Keratinocyte (primary cell): ENCODE measurements at regions not wholly inside any gene's neighbourhood (a gene's known extent, or its start where the extent isn't known, plus 50 kb on each side); places are given as distances from the start of the nearest gene placed in this dataset.

Source experiments
- DNase-seq: peaks from one replicate; pipeline ENCODE4 v3.0.0-alpha.2; 2011; ENCODE audit warnings: low read depth, missing footprints, low spot score
- FAIRE-seq: peaks from 2 replicates; lab custom pipeline; 2011; peaks lifted over from hg19 to GRCh38; lab: Jason Lieb, UNC
- H2AFZ ChIP-seq: 2 replicates; pipeline ENCODE4 v1.6.0; 2012; ENCODE audit warnings: low read length, control low read depth, inconsistent platforms; ENCODE audit not compliant: control insufficient read depth
- H3K27ac ChIP-seq: 2 replicates; pipeline ENCODE4 v1.5.1; 2011; ENCODE audit warnings: low read length; ENCODE audit not compliant: control insufficient read depth, insufficient read depth
- H3K27me3 ChIP-seq: 3 replicates; pipeline ENCODE4 v1.6.0; 2011; ENCODE audit warnings: low read length; ENCODE audit not compliant: control insufficient read depth, insufficient read depth; ENCODE audit errors: extremely low read depth
- H3K36me3 ChIP-seq, 2 experiments: 2 replicates in 1 of 2; 3 replicates in 1 of 2; pipeline ENCODE4 v1.5.1; 2011; ENCODE audit warnings: low read length in 2 of 2, mild to moderate bottlenecking in 1 of 2; ENCODE audit not compliant: control insufficient read depth in 2 of 2, insufficient read depth in 2 of 2; ENCODE audit errors: extremely low read depth in 1 of 2
- H3K4me1 ChIP-seq: 3 replicates; pipeline ENCODE4 v1.5.1; 2011; ENCODE audit warnings: low read length; ENCODE audit not compliant: control insufficient read depth, insufficient read depth; ENCODE audit errors: extremely low read depth
- H3K4me2 ChIP-seq: 3 replicates; pipeline ENCODE4 v1.6.0; 2011; ENCODE audit warnings: low read depth, low read length; ENCODE audit not compliant: control insufficient read depth, insufficient read depth; ENCODE audit errors: extremely low read depth
- H3K4me3 ChIP-seq, 3 experiments: fragments of 200-600 bp in 1 of 3; sonication (generic) in 1 of 3; 2 replicates in 2 of 3; 3 replicates in 1 of 3; pipeline ENCODE4 v1.5.1; 2011 to 2016; ENCODE audit warnings: low read length in 3 of 3, mild to moderate bottlenecking in 3 of 3, control low read depth in 2 of 3, inconsistent platforms in 1 of 3, low read depth in 1 of 3, mixed read lengths in 1 of 3, mixed run types in 1 of 3, moderate library complexity in 1 of 3; ENCODE audit not compliant: control insufficient read depth in 2 of 3, insufficient read depth in 2 of 3; ENCODE audit errors: extremely low read depth in 1 of 3
- H3K79me2 ChIP-seq: 2 replicates; pipeline ENCODE4 v1.6.0; 2012; ENCODE audit warnings: low read length; ENCODE audit not compliant: control insufficient read depth, insufficient read depth
- H3K9ac ChIP-seq: 3 replicates; pipeline ENCODE4 v1.6.0; 2011; ENCODE audit warnings: low read length; ENCODE audit not compliant: control insufficient read depth, insufficient read depth; ENCODE audit errors: extremely low read depth
- H3K9me1 ChIP-seq: 3 replicates; pipeline ENCODE4 v1.6.0; 2011; ENCODE audit warnings: low read length; ENCODE audit not compliant: control insufficient read depth, insufficient read depth; ENCODE audit errors: extremely low read depth
- H3K9me3 ChIP-seq: 2 replicates; pipeline ENCODE4 v1.5.1; 2012; ENCODE audit warnings: low read depth, low read length; ENCODE audit not compliant: control insufficient read depth
- H4K20me1 ChIP-seq: 3 replicates; pipeline ENCODE4 v1.6.0; 2011; ENCODE audit warnings: low read length; ENCODE audit not compliant: control insufficient read depth, insufficient read depth; ENCODE audit errors: extremely low read depth
- EZH2 ChIP-seq: IDR thresholded peaks from one replicate; pipeline ENCODE4 v1.6.1; 2012; ENCODE audit warnings: inconsistent platforms, mild to moderate bottlenecking, low read length, moderate library complexity
- dilution Hi-C: fragments of 300-500 bp; cut with MboI; formaldehyde crosslinking; loops from one replicate; pipeline ENCODE4 v1.7.0; 2020; ENCODE audit warnings: low sequenced_read_pairs; ENCODE audit not compliant: extremely low pct_ligation_motif_present
- TF ChIP-seq, protein P1 (sequence below), 3 experiments: IDR thresholded peaks in 1 of 3; conservative IDR thresholded peaks in 1 of 3; optimal IDR thresholded peaks in 1 of 3; 2 replicates in 2 of 3; 3 replicates in 1 of 3; pipeline versions ENCODE3 to v1.5.1; 2011; ENCODE audit warnings: low read length in 3 of 3, mild to moderate bottlenecking in 3 of 3, moderate library complexity in 2 of 3, control low read depth in 1 of 3, inconsistent platforms in 1 of 3; ENCODE audit not compliant: insufficient read depth in 2 of 3; ENCODE audit errors: extremely low read depth in 1 of 3

DNA sequence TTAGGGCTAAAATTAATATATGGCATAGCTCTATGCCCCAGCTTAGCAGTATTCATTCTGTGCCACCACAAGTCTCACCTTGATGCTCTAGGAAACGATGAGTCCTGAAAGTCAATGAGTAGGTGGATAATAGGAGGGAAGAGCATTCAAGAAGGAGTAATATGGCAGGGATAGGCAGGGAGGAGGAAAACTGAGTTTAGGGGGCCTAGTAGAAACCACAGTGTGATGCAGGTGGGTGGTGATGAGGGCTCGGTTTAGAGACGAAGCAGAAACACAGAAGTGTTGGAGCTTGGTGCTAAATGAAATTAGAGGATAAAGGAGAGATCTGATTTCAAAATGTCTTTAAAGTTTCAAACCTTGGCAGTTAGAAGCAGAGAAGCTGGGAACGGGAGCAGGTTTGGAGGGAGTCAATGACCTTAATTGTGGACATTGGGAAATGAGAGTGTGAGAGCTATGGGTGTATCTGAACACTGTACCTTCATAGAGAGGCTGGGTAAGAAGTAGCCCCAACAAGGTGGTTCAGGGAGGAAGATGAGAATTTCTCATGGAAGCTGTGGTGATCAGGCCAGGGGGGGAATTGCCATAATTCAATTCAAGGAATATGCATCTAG lies 144.7 kb upstream of the CPSF6 start:
- no peak overlapping the region for H3K4me3 ChIP-seq
- no peak overlapping the region for H3K27ac ChIP-seq
- no peaks in the 10 kb centered on the region for H3K36me3 ChIP-seq
- no peaks in the 10 kb centered on the region for H4K20me1 ChIP-seq
- peaks cover 11% of the 10 kb centered on the region for H3K4me1 ChIP-seq
- no peak overlapping the region for H2AFZ ChIP-seq
- dilution Hi-C loops: no loop called here
- no peaks in the 10 kb centered on the region for H3K9me1 ChIP-seq
- no peak overlapping the region for H3K4me2 ChIP-seq
- TF ChIP-seq EZH2: no peak
- TF ChIP-seq, protein P1, sequence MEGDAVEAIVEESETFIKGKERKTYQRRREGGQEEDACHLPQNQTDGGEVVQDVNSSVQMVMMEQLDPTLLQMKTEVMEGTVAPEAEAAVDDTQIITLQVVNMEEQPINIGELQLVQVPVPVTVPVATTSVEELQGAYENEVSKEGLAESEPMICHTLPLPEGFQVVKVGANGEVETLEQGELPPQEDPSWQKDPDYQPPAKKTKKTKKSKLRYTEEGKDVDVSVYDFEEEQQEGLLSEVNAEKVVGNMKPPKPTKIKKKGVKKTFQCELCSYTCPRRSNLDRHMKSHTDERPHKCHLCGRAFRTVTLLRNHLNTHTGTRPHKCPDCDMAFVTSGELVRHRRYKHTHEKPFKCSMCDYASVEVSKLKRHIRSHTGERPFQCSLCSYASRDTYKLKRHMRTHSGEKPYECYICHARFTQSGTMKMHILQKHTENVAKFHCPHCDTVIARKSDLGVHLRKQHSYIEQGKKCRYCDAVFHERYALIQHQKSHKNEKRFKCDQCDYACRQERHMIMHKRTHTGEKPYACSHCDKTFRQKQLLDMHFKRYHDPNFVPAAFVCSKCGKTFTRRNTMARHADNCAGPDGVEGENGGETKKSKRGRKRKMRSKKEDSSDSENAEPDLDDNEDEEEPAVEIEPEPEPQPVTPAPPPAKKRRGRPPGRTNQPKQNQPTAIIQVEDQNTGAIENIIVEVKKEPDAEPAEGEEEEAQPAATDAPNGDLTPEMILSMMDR (optimal IDR thresholded peaks at IDR 0.05 in 1 of 3, IDR thresholded peaks at IDR 0.05 in 1 of 3, conservative IDR thresholded peaks at IDR 0.05 in 1 of 3; ENCODE audit: extremely low read depth in 1 of 3, insufficient read depth in 2 of 3, low read length in 3 of 3): no peak
- H3K79me2 ChIP-seq: no peaks in the 10 kb centered on the region
- DNase-seq: no peak
- FAIRE-seq: no peak
- H3K9me3 ChIP-seq: no peaks in the 10 kb centered on the region
- no peak overlapping the region for H3K9ac ChIP-seq
- H3K27me3 ChIP-seq: peaks cover 11% of the 10 kb centered on the region

DNA sequence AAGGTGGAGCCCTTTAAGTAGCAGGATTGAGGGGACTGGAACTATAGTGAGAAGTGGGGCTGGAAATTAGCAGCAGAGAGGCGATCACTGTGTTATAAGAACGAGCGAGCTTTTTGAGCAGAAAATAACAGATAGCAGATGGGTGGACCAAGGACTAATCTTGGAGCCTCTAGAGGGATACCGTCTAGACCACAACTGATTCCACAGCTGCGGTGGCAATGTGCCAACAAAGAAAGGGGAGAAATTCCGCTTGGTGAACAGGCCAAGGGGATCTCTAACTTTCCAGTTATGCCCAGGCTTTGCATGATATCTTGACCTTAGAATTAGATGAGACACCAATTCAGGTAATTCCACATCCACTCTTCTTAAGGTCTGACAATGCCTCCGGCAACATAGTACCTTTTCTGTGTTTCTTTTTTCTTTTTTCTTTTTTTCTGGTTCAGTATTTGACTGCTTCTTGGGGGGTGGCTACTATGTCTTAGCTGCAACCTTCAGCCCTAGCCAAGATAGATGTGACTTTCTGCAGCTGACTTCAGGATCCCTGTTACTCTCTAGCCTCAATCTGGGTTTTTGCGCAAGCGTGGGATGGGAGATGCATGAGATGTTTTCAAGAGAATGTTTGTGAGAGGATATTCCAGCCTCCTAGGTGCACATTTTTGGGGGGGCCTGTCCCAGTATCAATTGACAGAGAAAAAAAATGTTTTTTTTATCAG lies 143.4 kb upstream of the CPSF6 start:
- H3K4me3 ChIP-seq: no peak overlapping the region
- no peak overlapping the region for H2AFZ ChIP-seq
- dilution Hi-C loops: no loop called here
- no peak overlapping the region for H3K27ac ChIP-seq
- DNase-seq: no peak
- H4K20me1 ChIP-seq: no peaks in the 10 kb centered on the region
- no peaks in the 10 kb centered on the region for H3K9me3 ChIP-seq
- H3K79me2 ChIP-seq: no peaks in the 10 kb centered on the region
- H3K4me2 ChIP-seq: no peak overlapping the region
- FAIRE-seq: no peak
- H3K4me1 ChIP-seq: peaks cover 11% of the 10 kb centered on the region
- no peak overlapping the region for H3K9ac ChIP-seq
- H3K36me3 ChIP-seq: no peaks in the 10 kb centered on the region
- TF ChIP-seq, protein P1 (optimal IDR thresholded peaks at IDR 0.05 in 1 of 3, IDR thresholded peaks at IDR 0.05 in 1 of 3, conservative IDR thresholded peaks at IDR 0.05 in 1 of 3; ENCODE audit: extremely low read depth in 1 of 3, insufficient read depth in 2 of 3, low read length in 3 of 3): no peak
- no peak for TF ChIP-seq EZH2
- H3K27me3 ChIP-seq: peaks cover 11% of the 10 kb centered on the region
- no peaks in the 10 kb centered on the region for H3K9me1 ChIP-seq
